Activated naive CD8-positive, alpha-beta T cell treated with anti-CD3 and anti-CD28 coated beads, Interleukin-2, amount 10 ng/mL, durations not matched to agents 7 days and 5 days (primary cell): ENCODE measurements at regions not wholly inside any gene's neighbourhood (a gene's known extent, or its start where the extent isn't known, plus 50 kb on each side); places are given as distances from the start of the nearest gene placed in this dataset.

Source experiments
- ATAC-seq: fragments of 150-1000 bp; cut with Tn5 transposase; one replicate; pipeline ENCODE4 v1.10.0; 2021; ENCODE audit warnings: low read depth, moderate library complexity
- POLR2A ChIA-PET: fragments of 350-600 bp; sonication (Branson Sonifier 250); formaldehyde crosslinking; loops from one replicate; lab custom pipeline; 2021; ENCODE audit warnings: antibody characterized with exemption; lab: Charles Lee
- DNase-seq: peaks from one replicate; pipeline ENCODE4 v3.0.0; 2021
- H3K27ac Mint-ChIP-seq: one replicate; pipeline ENCODE4 v1.8.0; 2022; ENCODE audit warnings: mild to moderate bottlenecking, mixed read lengths
- H3K27me3 Mint-ChIP-seq: one replicate; pipeline ENCODE4 v1.8.0; 2022; ENCODE audit warnings: mild to moderate bottlenecking, moderate library complexity, mixed read lengths
- H3K36me3 Mint-ChIP-seq: one replicate; pipeline ENCODE4 v1.8.0; 2021; ENCODE audit warnings: mild to moderate bottlenecking, mixed read lengths
- H3K4me1 Mint-ChIP-seq: one replicate; pipeline ENCODE4 v1.8.0; 2021; ENCODE audit warnings: mixed read lengths
- H3K4me3 Mint-ChIP-seq: one replicate; pipeline ENCODE4 v1.8.0; 2022; ENCODE audit warnings: mild to moderate bottlenecking, moderate library complexity, mixed read lengths
- H3K9me3 Mint-ChIP-seq: one replicate; pipeline ENCODE4 v1.8.0; 2021; ENCODE audit warnings: mixed read lengths

DNA sequence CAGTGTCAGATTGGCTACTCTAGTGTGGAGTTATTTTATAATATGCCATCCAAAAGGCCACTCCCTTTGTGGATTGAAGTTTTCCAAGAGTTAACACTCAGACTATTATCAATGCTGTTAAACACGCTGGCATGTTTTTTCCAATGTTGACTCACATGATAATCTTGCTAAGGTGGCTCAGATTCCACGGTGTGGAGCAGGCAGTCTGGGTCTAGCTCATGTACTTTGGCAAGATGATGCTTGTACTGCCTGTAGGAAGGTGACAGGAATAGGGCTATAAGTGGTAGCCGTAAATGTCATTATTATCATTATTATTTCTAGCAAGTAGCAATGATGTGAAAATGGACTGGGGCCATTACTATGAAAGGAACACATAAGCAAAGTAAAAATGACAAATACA is 79.4 kb upstream of the TBX20 start:
- DNase-seq (no peak), ATAC-seq (no peak)
- no peaks in the 10 kb centered on the region for H3K9me3 Mint-ChIP-seq
- H3K36me3 Mint-ChIP-seq: no peaks in the 10 kb centered on the region
- peaks cover 2% of the 10 kb centered on the region for H3K27me3 Mint-ChIP-seq
- POLR2A ChIA-PET: no interaction called here
- H3K4me1 Mint-ChIP-seq: no peaks in the 10 kb centered on the region
- no peak overlapping the region for H3K27ac Mint-ChIP-seq
- no peak overlapping the region for H3K4me3 Mint-ChIP-seq

- POLR2A ChIA-PET: no interaction called here
- H3K36me3 Mint-ChIP-seq: no peaks in the 10 kb centered on the region
- ATAC-seq: no peak
- H3K4me1 Mint-ChIP-seq: no peaks in the 10 kb centered on the region
- H3K4me3 Mint-ChIP-seq: no peak overlapping the region
- DNase-seq: no peak
- H3K27ac Mint-ChIP-seq: no peak overlapping the region
- no peaks in the 10 kb centered on the region for H3K9me3 Mint-ChIP-seq
- peaks cover 2% of the 10 kb centered on the region for H3K27me3 Mint-ChIP-seq
These were observed 78.1 kb upstream of the TBX20 start for GRCh38 chr7:35331730-35332678.

DNA sequence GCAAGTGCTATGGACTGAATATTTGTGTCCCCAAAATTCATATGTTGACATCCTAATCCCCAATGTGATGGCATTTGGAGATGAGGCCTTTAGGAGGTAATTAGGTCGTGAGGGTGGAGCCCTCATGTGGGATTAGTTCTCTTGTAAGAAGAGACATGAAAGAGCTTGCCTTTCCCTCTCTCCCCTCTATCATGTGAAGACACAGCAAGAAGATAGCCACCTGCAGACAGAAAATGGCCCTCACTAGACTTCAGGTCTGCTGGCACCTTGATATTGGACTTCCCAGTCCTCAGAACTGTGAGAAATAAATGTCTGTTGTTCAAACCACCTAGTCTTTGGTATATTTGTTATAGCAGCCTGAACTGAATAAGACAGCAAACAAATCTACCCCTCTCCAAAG is 75.1 kb upstream of the TBX20 start:
- ATAC-seq: no peak
- H3K9me3 Mint-ChIP-seq: no peaks in the 10 kb centered on the region
- H3K27me3 Mint-ChIP-seq: peaks cover 3% of the 10 kb centered on the region
- no peak for DNase-seq
- H3K4me1 Mint-ChIP-seq: no peaks in the 10 kb centered on the region
- H3K27ac Mint-ChIP-seq: no peak overlapping the region
- no peaks in the 10 kb centered on the region for H3K36me3 Mint-ChIP-seq
- POLR2A ChIA-PET: no interaction called here
- H3K4me3 Mint-ChIP-seq: no peak overlapping the region

- DNase-seq (no peak), ATAC-seq (no peak)
- Mint-ChIP-seq H3K36me3 (no peaks in the 10 kb centered on the region), H3K27me3 (peaks cover 4% of the 10 kb centered on the region), H3K27ac (no peak overlapping the region), H3K9me3 (no peaks in the 10 kb centered on the region), H3K4me1 (no peaks in the 10 kb centered on the region), H3K4me3 (no peak overlapping the region)
- POLR2A ChIA-PET: no interaction called here
These were observed 65.7 kb upstream of the TBX20 start for GRCh38 chr7:35319606-35320005.

DNA sequence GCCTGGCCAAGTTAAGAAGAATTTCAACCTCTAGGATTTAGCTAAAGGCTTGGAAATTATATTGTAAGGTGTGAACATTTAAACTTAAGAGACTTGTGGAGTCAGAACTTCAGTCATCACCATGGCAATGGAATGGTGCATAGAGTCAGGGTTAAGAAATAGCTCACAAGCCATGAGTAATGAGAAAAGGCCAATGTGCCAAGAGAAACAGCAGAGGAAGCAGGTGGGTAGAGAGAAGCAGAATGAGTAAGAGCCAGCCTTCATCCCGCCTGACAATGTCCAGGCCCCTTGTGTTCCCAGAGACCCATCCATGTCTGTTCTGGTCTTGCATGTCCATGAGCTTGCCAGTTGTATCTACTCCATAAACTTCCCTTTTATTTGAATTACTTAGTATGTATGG is 62.6 kb upstream of the TBX20 start:
- ATAC-seq: no peak
- Mint-ChIP-seq H3K27me3 (no peaks in the 10 kb centered on the region), H3K27ac (no peak overlapping the region), H3K4me1 (no peaks in the 10 kb centered on the region), H3K36me3 (no peaks in the 10 kb centered on the region), H3K4me3 (no peak overlapping the region), H3K9me3 (no peaks in the 10 kb centered on the region)
- no peak for DNase-seq
- POLR2A ChIA-PET: no interaction called here

DNA sequence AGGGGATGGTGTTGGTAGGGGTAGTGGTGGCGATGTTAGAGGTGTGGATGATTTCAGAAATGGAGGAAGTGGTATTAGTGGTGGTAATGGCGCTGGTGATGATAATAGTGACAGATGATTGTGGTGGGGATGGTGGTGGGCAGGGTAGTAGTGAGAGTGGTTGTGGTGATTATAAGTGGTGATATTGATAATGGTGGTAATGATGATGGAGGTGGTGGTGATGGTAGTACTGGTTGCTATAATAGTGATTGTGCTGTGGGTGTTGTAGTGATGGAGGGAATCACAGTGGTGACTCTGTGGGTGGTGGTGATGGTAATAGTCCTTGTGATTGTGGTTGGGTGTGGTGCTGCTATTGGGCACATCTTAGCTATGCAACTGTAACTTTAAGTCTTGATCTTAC is 61.6 kb upstream of the TBX20 start:
- Mint-ChIP-seq H3K36me3 (no peaks in the 10 kb centered on the region), H3K4me1 (no peaks in the 10 kb centered on the region), H3K27me3 (no peaks in the 10 kb centered on the region), H3K4me3 (no peak overlapping the region), H3K27ac (no peak overlapping the region), H3K9me3 (no peaks in the 10 kb centered on the region)
- ATAC-seq (no peak), DNase-seq (no peak)
- POLR2A ChIA-PET: no interaction called here

GRCh38 chr7:35314354-35314753 is 60.5 kb upstream of the TBX20 start:
- peaks cover 2% of the 10 kb centered on the region for H3K27me3 Mint-ChIP-seq
- H3K27ac Mint-ChIP-seq: no peak overlapping the region
- POLR2A ChIA-PET: no interaction called here

DNA sequence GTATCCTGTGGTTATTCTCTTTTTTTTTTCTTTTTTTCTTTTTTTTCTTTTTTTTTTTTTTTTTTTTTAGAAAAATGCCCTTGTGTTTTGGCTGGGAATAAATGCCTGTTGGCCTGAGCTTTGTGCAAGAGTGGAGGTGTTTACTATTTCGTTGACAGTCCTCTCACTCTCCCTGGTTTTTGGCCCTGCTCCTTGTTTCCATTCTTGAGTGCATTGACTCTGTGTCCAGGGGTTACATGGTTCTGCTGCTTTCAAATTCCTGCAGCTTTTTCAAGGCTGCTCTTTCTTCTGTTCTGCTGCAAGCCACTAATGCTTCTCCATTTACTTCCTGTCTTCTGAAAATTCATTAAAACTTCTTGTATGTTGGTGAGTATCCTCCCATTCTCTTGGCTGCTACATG is 59.7 kb upstream of the TBX20 start:
- H3K4me3 Mint-ChIP-seq: no peak overlapping the region
- no peaks in the 10 kb centered on the region for H3K9me3 Mint-ChIP-seq
- H3K27ac Mint-ChIP-seq: no peak overlapping the region
- POLR2A ChIA-PET: no interaction called here
- no peaks in the 10 kb centered on the region for H3K4me1 Mint-ChIP-seq
- H3K27me3 Mint-ChIP-seq: peaks cover 2% of the 10 kb centered on the region
- no peaks in the 10 kb centered on the region for H3K36me3 Mint-ChIP-seq
- ATAC-seq (no peak), DNase-seq (no peak)

More at GRCh38 chr7:35314354-35314753, 60.5 kb upstream of the TBX20 start:
- Mint-ChIP-seq H3K36me3 (no peaks in the 10 kb centered on the region), H3K4me3 (no peak overlapping the region), H3K4me1 (no peaks in the 10 kb centered on the region), H3K9me3 (no peaks in the 10 kb centered on the region)
- ATAC-seq (no peak), DNase-seq (no peak)
